HEK293 (cell line): ENCODE measurements at regions not wholly inside any gene's neighbourhood (a gene's known extent, or its start where the extent isn't known, plus 50 kb on each side); places are given as distances from the start of the nearest gene placed in this dataset.

Experiments
- CTCF ChIP-seq: fragments of 450-650 bp; formaldehyde crosslinking; IDR thresholded peaks from 2 replicates; pipeline ENCODE4 v1.5.1; 2016; ENCODE audit warnings: missing biosample characterization, missing genetic modification characterization
- ZNF433 ChIP-seq: fragments of 450-650 bp; formaldehyde crosslinking; IDR thresholded peaks from 2 replicates; pipeline ENCODE4 v1.5.1; 2016; ENCODE audit warnings: missing biosample characterization, missing genetic modification characterization, low read depth
- ZNF473 ChIP-seq: fragments of 450-650 bp; formaldehyde crosslinking; IDR thresholded peaks from 2 replicates; pipeline ENCODE4 v1.5.1; 2017; ENCODE audit warnings: missing biosample characterization, missing genetic modification characterization
- ZNF660 ChIP-seq: fragments of 450-650 bp; IDR thresholded peaks from 2 replicates; pipeline ENCODE4 v1.5.1; 2018; ENCODE audit warnings: missing biosample characterization, mild to moderate bottlenecking, missing genetic modification characterization

- TF ChIP-seq CTCF = no peak
- TF ChIP-seq ZNF660 (tag by site-specific recombination) = no peak
- no peak for TF ChIP-seq ZNF433
- TF ChIP-seq ZNF473 (tag by site-specific recombination) = no peak
Observed at GRCh38 chr3:13190378-13190765, 117.1 kb upstream of the IQSEC1 start.
